ENCODE measurements at regions not wholly inside any gene's neighbourhood (a gene's known extent, or its start where the extent isn't known, plus 50 kb on each side); places are given as distances from the start of the nearest gene placed in this dataset.

- TF ChIP-seq CTCF (conservative IDR thresholded peaks at IDR 0.05) (no peak), EZH2 (IDR thresholded peaks at IDR 0.05; ENCODE audit: low read depth) (no peak)
Observed at GRCh38 chr7:97346349-97346748, 228.9 kb downstream of the SDHAF3 start.
